PC-9 (cell line): ENCODE measurements at regions not wholly inside any gene's neighbourhood (a gene's known extent, or its start where the extent isn't known, plus 50 kb on each side); places are given as distances from the start of the nearest gene placed in this dataset.

Experiments
- BruUV-seq: library from RNA; stranded (reverse); fragments of 400-500 nt; replicated peaks from 2 replicates; lab custom pipeline; 2021; lab: Mats Ljungman, UMichigan
- CTCF ChIA-PET: fragments of 300-600 bp; sonication (Branson Sonifier 250); formaldehyde crosslinking; loops from one replicate; lab custom pipeline; 2022; ENCODE audit warnings: antibody characterized with exemption; lab: Charles Lee
- POLR2A ChIA-PET: fragments of 300-600 bp; sonication (Branson Sonifier 250); formaldehyde crosslinking; loops from one replicate; lab custom pipeline; 2022; ENCODE audit warnings: antibody characterized with exemption; ENCODE audit not compliant: unreplicated experiment; lab: Charles Lee
- DNase-seq, 2 experiments: peaks; one replicate each; pipeline versions ENCODE4 v3.0.0 to v3.0.0-alpha.2; 2015 to 2022; ENCODE audit warnings: mixed read lengths in 1 of 2
- H2AFZ ChIP-seq: fragments of 200-600 bp; sonication (generic); 2 replicates; pipeline ENCODE4 v1.8.1; 2017; ENCODE audit warnings: antibody characterized with exemption
- H3F3A ChIP-seq: fragments of 200-600 bp; sonication (generic); 2 replicates; pipeline ENCODE4 v1.8.1; 2017; ENCODE audit warnings: antibody characterized with exemption, mild to moderate bottlenecking, low read depth; ENCODE audit not compliant: insufficient read depth
- H3K27ac ChIP-seq: fragments of 200-600 bp; sonication (generic); 2 replicates; pipeline ENCODE4 v1.6.1; 2016; ENCODE audit warnings: mixed run types
- H3K27me3 ChIP-seq: fragments of 200-600 bp; sonication (generic); 2 replicates; pipeline ENCODE4 v1.6.1; 2016; ENCODE audit warnings: low read depth, mixed run types; ENCODE audit not compliant: insufficient read depth
- H3K36me3 ChIP-seq: fragments of 200-600 bp; sonication (generic); 2 replicates; pipeline ENCODE4 v1.6.1; 2016; ENCODE audit warnings: low read depth, mixed run types
- H3K4me1 ChIP-seq: fragments of 200-600 bp; sonication (generic); replicated peaks from 2 replicates; pipeline ENCODE4 v1.6.1; 2016; ENCODE audit warnings: mixed run types; ENCODE audit not compliant: insufficient read depth
- H3K4me2 ChIP-seq: fragments of 200-600 bp; sonication (generic); 2 replicates; pipeline ENCODE4 v1.6.1; 2017; ENCODE audit warnings: mixed run types
- H3K4me3 ChIP-seq: fragments of 200-600 bp; sonication (generic); 2 replicates; pipeline ENCODE4 v1.6.1; 2016; ENCODE audit warnings: mixed run types
- H3K79me2 ChIP-seq: fragments of 200-600 bp; sonication (generic); 2 replicates; pipeline ENCODE4 v1.6.1; 2017; ENCODE audit warnings: low read depth, mixed run types
- H3K9me2 ChIP-seq: fragments of 200-600 bp; sonication (generic); 2 replicates; pipeline ENCODE4 v1.8.1; 2017; ENCODE audit warnings: mild to moderate bottlenecking; ENCODE audit not compliant: insufficient read depth
- H3K9me3 ChIP-seq: fragments of 200-600 bp; sonication (generic); 2 replicates; pipeline ENCODE4 v1.8.1; 2016; ENCODE audit warnings: low read depth; ENCODE audit not compliant: insufficient read depth
- H4K20me1 ChIP-seq: fragments of 200-600 bp; sonication (generic); 2 replicates; pipeline ENCODE4 v1.8.1; 2017; ENCODE audit not compliant: insufficient read depth
- EZH2 ChIP-seq: fragments of 200-600 bp; sonication (generic); IDR thresholded peaks from 2 replicates; pipeline ENCODE4 v1.8.0; 2017; ENCODE audit warnings: antibody characterized with exemption, low read depth
- intact Hi-C: fragments of 100-400 bp; cut with micrococcal nuclease; formaldehyde crosslinking; loops from one replicate; pipeline ENCODE4 v1.10.0; 2022; ENCODE audit not compliant: unreplicated experiment
- TF ChIP-seq, protein P1 (sequence below): fragments of 200-600 bp; sonication (generic); conservative IDR thresholded peaks from 2 replicates; pipeline ENCODE4 v1.6.1; 2017; ENCODE audit warnings: mixed run types, antibody characterized with exemption, mild to moderate bottlenecking, moderate library complexity

DNA sequence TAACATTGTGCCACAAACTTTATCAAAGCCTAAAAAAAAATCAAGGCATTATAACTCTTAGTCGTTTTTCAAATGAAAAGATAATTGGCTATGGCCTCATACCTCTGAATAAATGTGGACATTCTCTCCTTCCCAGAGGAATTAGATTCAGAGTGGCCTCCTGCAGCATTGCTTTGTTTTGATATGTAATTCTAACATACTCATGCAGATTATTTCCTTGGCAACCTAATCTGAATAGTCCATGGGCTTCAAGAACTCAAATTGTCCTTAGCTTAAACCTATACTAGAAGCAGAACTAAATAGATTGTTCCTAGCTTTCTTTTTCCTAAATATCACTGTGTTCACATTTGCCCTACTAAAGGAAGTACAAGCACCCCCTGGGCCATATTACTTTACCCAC, 1146.9 kb downstream of the OLFM4 start:
- H3F3A ChIP-seq: no peaks in the 10 kb centered on the region
- H3K27me3 ChIP-seq: no peaks in the 10 kb centered on the region
- POLR2A ChIA-PET: no interaction called here
- TF ChIP-seq, protein P1, sequence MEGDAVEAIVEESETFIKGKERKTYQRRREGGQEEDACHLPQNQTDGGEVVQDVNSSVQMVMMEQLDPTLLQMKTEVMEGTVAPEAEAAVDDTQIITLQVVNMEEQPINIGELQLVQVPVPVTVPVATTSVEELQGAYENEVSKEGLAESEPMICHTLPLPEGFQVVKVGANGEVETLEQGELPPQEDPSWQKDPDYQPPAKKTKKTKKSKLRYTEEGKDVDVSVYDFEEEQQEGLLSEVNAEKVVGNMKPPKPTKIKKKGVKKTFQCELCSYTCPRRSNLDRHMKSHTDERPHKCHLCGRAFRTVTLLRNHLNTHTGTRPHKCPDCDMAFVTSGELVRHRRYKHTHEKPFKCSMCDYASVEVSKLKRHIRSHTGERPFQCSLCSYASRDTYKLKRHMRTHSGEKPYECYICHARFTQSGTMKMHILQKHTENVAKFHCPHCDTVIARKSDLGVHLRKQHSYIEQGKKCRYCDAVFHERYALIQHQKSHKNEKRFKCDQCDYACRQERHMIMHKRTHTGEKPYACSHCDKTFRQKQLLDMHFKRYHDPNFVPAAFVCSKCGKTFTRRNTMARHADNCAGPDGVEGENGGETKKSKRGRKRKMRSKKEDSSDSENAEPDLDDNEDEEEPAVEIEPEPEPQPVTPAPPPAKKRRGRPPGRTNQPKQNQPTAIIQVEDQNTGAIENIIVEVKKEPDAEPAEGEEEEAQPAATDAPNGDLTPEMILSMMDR: no peak
- no peak for TF ChIP-seq EZH2
- no peak for DNase-seq
- H3K4me1 ChIP-seq: no peaks in the 10 kb centered on the region
- no peaks in the 10 kb centered on the region for H3K36me3 ChIP-seq
- H3K4me2 ChIP-seq: no peak overlapping the region
- H2AFZ ChIP-seq: no peak overlapping the region
- H3K27ac ChIP-seq: no peak overlapping the region
- H3K9me3 ChIP-seq: no peaks in the 10 kb centered on the region
- CTCF ChIA-PET: no interaction called here
- BruUV-seq: no TSS peak
- H3K79me2 ChIP-seq: no peaks in the 10 kb centered on the region
- H4K20me1 ChIP-seq: no peaks in the 10 kb centered on the region
- no peak overlapping the region for H3K4me3 ChIP-seq
- intact Hi-C loops: no loop called here
- no peaks in the 10 kb centered on the region for H3K9me2 ChIP-seq

DNA sequence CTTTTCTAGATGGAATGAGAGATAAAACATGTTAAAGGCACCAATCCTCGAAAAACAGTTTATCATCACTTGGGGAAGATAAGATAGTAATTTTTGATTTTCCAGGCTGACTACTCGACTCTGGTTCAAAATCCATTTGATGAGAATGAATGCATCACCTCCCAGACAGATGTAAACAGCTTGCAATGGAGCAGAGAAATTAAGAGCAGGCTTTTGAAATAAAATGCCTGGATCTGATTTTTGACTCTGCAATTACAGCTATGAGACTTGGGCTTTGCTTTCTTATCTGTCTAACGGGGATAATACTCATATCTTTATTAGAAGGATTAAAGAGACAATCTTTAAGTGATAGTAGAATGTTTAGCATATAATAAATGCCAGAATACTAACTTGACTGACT, 1148.9 kb downstream of the OLFM4 start:
- ChIA-PET CTCF (no interaction called here), POLR2A (no interaction called here)
- Histone ChIP-seq H4K20me1 (no peaks in the 10 kb centered on the region), H3K36me3 (no peaks in the 10 kb centered on the region), H3K9me2 (no peaks in the 10 kb centered on the region), H3K27me3 (no peaks in the 10 kb centered on the region), H3K4me1 (no peaks in the 10 kb centered on the region), H3K79me2 (no peaks in the 10 kb centered on the region), H3K27ac (no peak overlapping the region), H2AFZ (no peak overlapping the region), H3F3A (no peaks in the 10 kb centered on the region), H3K4me3 (no peak overlapping the region), H3K4me2 (no peak overlapping the region), H3K9me3 (no peaks in the 10 kb centered on the region)
- no peak for DNase-seq
- no TSS peak for BruUV-seq
- intact Hi-C loops: no loop called here
- TF ChIP-seq, protein P1: no peak
- TF ChIP-seq EZH2: no peak

DNA sequence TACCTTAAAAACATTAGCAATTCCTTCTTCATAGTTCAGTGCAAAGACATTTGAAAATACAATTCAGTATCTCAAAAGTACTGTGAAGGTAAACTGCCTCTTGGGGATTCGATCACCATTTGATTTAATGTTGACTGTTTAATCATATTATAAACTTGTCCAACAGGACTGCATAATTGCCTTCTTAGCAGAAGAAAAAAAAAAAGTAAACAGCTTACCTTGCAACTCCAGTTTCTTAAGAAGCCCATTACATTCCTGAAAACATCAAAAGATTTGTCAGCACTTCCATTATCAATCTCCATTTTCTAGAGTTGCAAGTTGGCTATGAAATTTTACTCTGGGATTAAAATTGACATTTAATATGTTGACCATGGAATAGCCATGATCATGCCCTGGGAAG, 1154.6 kb downstream of the OLFM4 start:
- 0 out of 2 replicates have a peak, but pooled peaks cover 5% of the 10 kb centered on the region for H3K4me1 ChIP-seq
- H3K9me3 ChIP-seq: no peaks in the 10 kb centered on the region
- no peaks in the 10 kb centered on the region for H3K27me3 ChIP-seq
- H3K4me3 ChIP-seq: no peak overlapping the region
- no peak overlapping the region for H2AFZ ChIP-seq
- no peaks in the 10 kb centered on the region for H3K36me3 ChIP-seq
- no TSS peak for BruUV-seq
- no peaks in the 10 kb centered on the region for H3F3A ChIP-seq
- H3K79me2 ChIP-seq: no peaks in the 10 kb centered on the region
- intact Hi-C loops: no loop called here
- ChIA-PET POLR2A (no interaction called here), CTCF (no interaction called here)
- H3K27ac ChIP-seq: no peak overlapping the region
- H3K9me2 ChIP-seq: no peaks in the 10 kb centered on the region
- no peak overlapping the region for H3K4me2 ChIP-seq
- DNase-seq: peak in 1 of 2 experiments; percentile 62
- H4K20me1 ChIP-seq: no peaks in the 10 kb centered on the region
- TF ChIP-seq, protein P1: no peak
- no peak for TF ChIP-seq EZH2
